Ectodermal cell (in vitro differentiated cells): ENCODE measurements at regions not wholly inside any gene's neighbourhood (a gene's known extent, or its start where the extent isn't known, plus 50 kb on each side); places are given as distances from the start of the nearest gene placed in this dataset.

Experiments used
- H3K27ac ChIP-seq: 2 replicates; pipeline ENCODE4 v1.7.0; 2013; ENCODE audit warnings: mild to moderate bottlenecking, low read depth, low read length; ENCODE audit not compliant: insufficient read depth, poor library complexity, severe bottlenecking
- H3K27me3 ChIP-seq: 2 replicates; pipeline ENCODE4 v1.7.0; 2013; ENCODE audit warnings: mild to moderate bottlenecking, low read length; ENCODE audit not compliant: insufficient read depth, control insufficient read depth, poor library complexity, severe bottlenecking
- H3K36me3 ChIP-seq: one replicate; pipeline ENCODE4 v1.7.0; 2013; ENCODE audit warnings: low read length; ENCODE audit not compliant: control insufficient read depth, insufficient read depth
- H3K4me1 ChIP-seq: one replicate; pipeline ENCODE4 v1.7.0; 2013; ENCODE audit warnings: low read length; ENCODE audit not compliant: control insufficient read depth, insufficient read depth
- H3K4me3 ChIP-seq: 2 replicates; pipeline ENCODE4 v1.7.0; 2013; ENCODE audit warnings: low read depth, low read length, control low read depth; ENCODE audit not compliant: insufficient read depth
- H3K9me3 ChIP-seq: 2 replicates; pipeline ENCODE4 v1.7.0; 2013; ENCODE audit warnings: mild to moderate bottlenecking, low read length, moderate library complexity; ENCODE audit not compliant: control insufficient read depth
- WGBS, 2 experiments: methylation state at CpG; one replicate each; pipeline ENCODE4 v1.1.7; 2013; ENCODE audit warnings: missing lambda C conversion rate in 2 of 2; 5-methylcytosine and 5-hydroxymethylcytosine counted together

- H3K27me3 ChIP-seq = no peaks in the 10 kb centered on the region
Observed at GRCh38 chr1:194103101-194103500, 916.7 kb upstream of the B3GALT2 start.

GRCh38 chr1:194102607-194103006, 916.2 kb upstream of the B3GALT2 start:
- Histone ChIP-seq H3K9me3 (no peaks in the 10 kb centered on the region), H3K27ac (no peak overlapping the region), H3K36me3 (no peaks in the 10 kb centered on the region), H3K27me3 (no peaks in the 10 kb centered on the region), H3K4me1 (no peaks in the 10 kb centered on the region), H3K4me3 (no peak overlapping the region)
- WGBS, 2 experiments = 79 to 81% methylated on average over 2 of the region's 2 CpGs

More at GRCh38 chr1:194103101-194103500, 916.7 kb upstream of the B3GALT2 start:
- WGBS, 2 experiments = 86 to 90% methylated on average over 1 of the region's 1 CpG
- Histone ChIP-seq H3K27ac (no peak overlapping the region), H3K9me3 (no peaks in the 10 kb centered on the region), H3K4me3 (no peak overlapping the region), H3K36me3 (no peaks in the 10 kb centered on the region), H3K4me1 (no peaks in the 10 kb centered on the region)

GRCh38 chr1:194084755-194085154, 898.3 kb upstream of the B3GALT2 start:
- no peaks in the 10 kb centered on the region for H3K4me1 ChIP-seq
- 90 to 93% methylated on average over 2 to 3 of the region's 3 CpGs for WGBS, 2 experiments
- no peaks in the 10 kb centered on the region for H3K27me3 ChIP-seq
- no peak overlapping the region for H3K27ac ChIP-seq
- H3K9me3 ChIP-seq = no peaks in the 10 kb centered on the region
- H3K4me3 ChIP-seq = no peak overlapping the region
- no peaks in the 10 kb centered on the region for H3K36me3 ChIP-seq

GRCh38 chr1:194081444-194081843, 895.0 kb upstream of the B3GALT2 start:
- no peaks in the 10 kb centered on the region for H3K27me3 ChIP-seq
- H3K27ac ChIP-seq = no peak overlapping the region

GRCh38 chr1:194080826-194081225, 894.4 kb upstream of the B3GALT2 start:
- Histone ChIP-seq H3K27ac (no peak overlapping the region), H3K36me3 (no peaks in the 10 kb centered on the region), H3K4me1 (no peaks in the 10 kb centered on the region), H3K9me3 (no peaks in the 10 kb centered on the region), H3K4me3 (no peak overlapping the region), H3K27me3 (no peaks in the 10 kb centered on the region)
- 80 to 100% methylated on average over 1 to 2 of the region's 2 CpGs for WGBS, 2 experiments

More at GRCh38 chr1:194081444-194081843, 895.0 kb upstream of the B3GALT2 start:
- Histone ChIP-seq H3K9me3 (no peaks in the 10 kb centered on the region), H3K4me3 (no peak overlapping the region), H3K4me1 (no peaks in the 10 kb centered on the region), H3K36me3 (no peaks in the 10 kb centered on the region)

GRCh38 chr1:194078765-194079164, 892.4 kb upstream of the B3GALT2 start:
- Histone ChIP-seq H3K9me3 (no peaks in the 10 kb centered on the region), H3K4me1 (no peaks in the 10 kb centered on the region), H3K4me3 (no peak overlapping the region), H3K36me3 (no peaks in the 10 kb centered on the region), H3K27me3 (no peaks in the 10 kb centered on the region), H3K27ac (no peak overlapping the region)
- 88 to 96% methylated on average over 1 of the region's 1 CpG for WGBS, 2 experiments

GRCh38 chr1:194076646-194077045, 890.2 kb upstream of the B3GALT2 start:
- Histone ChIP-seq H3K27me3 (no peaks in the 10 kb centered on the region), H3K27ac (no peak overlapping the region), H3K4me1 (no peaks in the 10 kb centered on the region), H3K4me3 (no peak overlapping the region), H3K36me3 (no peaks in the 10 kb centered on the region), H3K9me3 (peaks cover 2% of the 10 kb centered on the region)
- WGBS, 2 experiments = 68 to 71% methylated on average over 1 of the region's 1 CpG

GRCh38 chr1:194073833-194074232, 887.4 kb upstream of the B3GALT2 start:
- Histone ChIP-seq H3K27me3 (no peaks in the 10 kb centered on the region), H3K4me3 (no peak overlapping the region), H3K27ac (no peak overlapping the region), H3K4me1 (no peaks in the 10 kb centered on the region), H3K9me3 (peaks cover 2% of the 10 kb centered on the region), H3K36me3 (no peaks in the 10 kb centered on the region)
- 89 to 90% methylated on average over 3 of the region's 3 CpGs for WGBS, 2 experiments

- Histone ChIP-seq H3K36me3 (no peaks in the 10 kb centered on the region), H3K27ac (no peak overlapping the region), H3K27me3 (no peaks in the 10 kb centered on the region), H3K4me1 (no peaks in the 10 kb centered on the region), H3K4me3 (no peak overlapping the region), H3K9me3 (peaks cover 2% of the 10 kb centered on the region)
Observed at GRCh38 chr1:194071205-194071604, 884.8 kb upstream of the B3GALT2 start.

GRCh38 chr1:194069831-194070218, 883.4 kb upstream of the B3GALT2 start:
- peaks cover 2% of the 10 kb centered on the region for H3K9me3 ChIP-seq
- WGBS, 2 experiments = 100% methylated on average over 1 of the region's 1 CpG
- no peak overlapping the region for H3K4me3 ChIP-seq
- H3K36me3 ChIP-seq = no peaks in the 10 kb centered on the region
- H3K27me3 ChIP-seq = no peaks in the 10 kb centered on the region
- no peak overlapping the region for H3K27ac ChIP-seq
- no peaks in the 10 kb centered on the region for H3K4me1 ChIP-seq

GRCh38 chr1:194069168-194069830, 882.9 kb upstream of the B3GALT2 start:
- no peaks in the 10 kb centered on the region for H3K27me3 ChIP-seq
- WGBS, 2 experiments = 95 to 98% methylated on average over 7 of the region's 7 CpGs
- H3K36me3 ChIP-seq = no peaks in the 10 kb centered on the region
- no peak overlapping the region for H3K27ac ChIP-seq
- peaks cover 2% of the 10 kb centered on the region for H3K9me3 ChIP-seq
- H3K4me3 ChIP-seq = no peak overlapping the region
- H3K4me1 ChIP-seq = no peaks in the 10 kb centered on the region
